Jurkat, Clone E6-1 (cell line): ENCODE measurements at regions not wholly inside any gene's neighbourhood (a gene's known extent, or its start where the extent isn't known, plus 50 kb on each side); places are given as distances from the start of the nearest gene placed in this dataset.

Experiments
- DNase-seq: peaks from one replicate; pipeline ENCODE4 v3.0.0-alpha.2; 2011; ENCODE audit warnings: low read depth, low spot score
- H3K4me3 ChIP-seq: 2 replicates; pipeline ENCODE4 v1.5.1; 2011; ENCODE audit warnings: mild to moderate bottlenecking, low read length, control low read depth, moderate library complexity

- no peak for DNase-seq
- no peak overlapping the region for H3K4me3 ChIP-seq
Measured at GRCh38 chr13:40315416-40316064, 350.9 kb downstream of the FOXO1 start.

DNA sequence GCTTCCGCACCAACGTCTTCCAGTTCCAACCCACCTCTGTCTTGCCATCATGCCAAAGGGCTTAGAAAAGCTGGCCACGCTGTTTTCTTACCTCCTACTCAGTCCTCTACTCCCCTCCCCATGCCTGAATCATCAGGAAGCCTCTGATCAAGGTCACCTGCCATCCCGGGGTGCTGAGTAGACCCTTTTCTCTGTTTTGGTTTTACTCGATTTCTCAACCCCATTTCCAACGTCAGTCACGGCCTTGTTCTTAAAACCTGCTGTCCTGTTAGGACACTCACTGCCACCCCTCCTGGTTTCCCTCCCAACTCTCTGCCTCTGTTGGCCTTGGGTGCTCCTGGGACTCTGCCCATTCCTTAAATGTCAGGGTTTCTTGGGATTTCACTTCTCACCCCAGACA, 350.1 kb downstream of the FOXO1 start:
- no peak overlapping the region for H3K4me3 ChIP-seq
- no peak for DNase-seq

- peak; percentile 14 for DNase-seq
- H3K4me3 ChIP-seq = no peak overlapping the region
Measured at GRCh38 chr13:40317980-40318327, 348.5 kb downstream of the FOXO1 start.

DNA sequence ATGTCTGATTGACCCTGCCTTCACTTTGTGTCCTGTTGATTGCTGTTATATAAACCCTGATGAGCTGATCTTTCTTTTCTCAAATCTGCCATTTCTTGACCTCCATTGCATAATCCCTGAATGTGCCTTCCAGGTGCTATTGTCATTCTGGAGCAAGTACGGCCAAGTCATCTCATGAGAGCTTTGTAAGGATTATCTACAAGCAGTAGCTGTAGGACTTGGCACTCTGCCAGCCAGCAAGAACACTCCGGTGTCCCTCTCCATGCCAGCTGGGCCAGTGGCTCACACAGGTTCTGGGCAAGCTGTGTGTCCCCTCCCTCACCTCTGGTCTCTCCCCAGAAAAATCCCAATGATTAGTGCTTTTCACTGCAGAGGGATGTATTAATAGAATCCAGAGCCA, 348.1 kb downstream of the FOXO1 start:
- no peak for DNase-seq
- no peak overlapping the region for H3K4me3 ChIP-seq

DNA sequence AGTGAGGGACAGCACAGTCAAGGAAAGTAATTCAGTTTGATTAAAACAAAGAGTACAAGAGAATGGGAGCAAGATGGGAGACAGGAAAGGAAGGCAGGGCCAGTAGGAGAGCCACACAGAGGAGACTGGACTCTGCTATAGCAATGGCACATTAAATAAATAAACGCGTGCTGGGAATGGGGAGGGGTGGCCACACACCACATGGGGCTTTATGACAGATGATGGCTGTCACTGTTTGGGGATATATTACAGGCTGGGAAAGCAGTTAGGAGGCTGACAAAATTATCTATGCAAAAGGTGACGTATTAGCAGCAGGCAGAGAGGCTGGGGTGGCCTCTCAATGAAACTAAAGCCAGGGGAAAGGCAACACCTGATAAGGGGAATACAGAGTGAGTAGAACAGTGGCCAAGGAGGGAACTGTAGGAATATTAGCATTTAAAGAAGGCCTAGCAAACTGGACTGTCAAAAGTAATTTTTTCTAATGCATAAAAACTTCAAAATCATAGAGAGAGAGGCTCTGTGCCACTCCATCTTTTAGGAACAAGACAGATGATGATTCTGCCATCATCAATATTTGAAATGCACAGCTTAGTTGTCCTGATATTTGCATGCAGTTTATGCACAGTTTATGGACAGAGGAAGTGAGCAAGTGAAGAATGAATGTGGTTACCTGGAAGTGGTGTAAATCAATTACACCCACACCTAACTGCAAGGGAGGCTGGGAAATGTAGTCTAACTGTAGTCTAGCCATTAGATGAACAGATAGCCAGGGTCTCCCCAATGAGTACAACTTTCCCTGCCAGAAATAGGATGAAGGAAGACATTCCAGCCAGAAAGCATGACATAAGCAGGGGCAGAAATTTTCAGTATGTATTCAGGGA, 346.5 kb downstream of the FOXO1 start:
- no peak for DNase-seq
- no peak overlapping the region for H3K4me3 ChIP-seq

- H3K4me3 ChIP-seq = no peak overlapping the region
- DNase-seq = no peak
Measured at GRCh38 chr13:40328091-40328490, 338.4 kb downstream of the FOXO1 start.

- H3K4me3 ChIP-seq = no peak overlapping the region
- no peak for DNase-seq
Measured at GRCh38 chr13:40329781-40330485, 336.5 kb downstream of the FOXO1 start.

- DNase-seq = no peak
- H3K4me3 ChIP-seq = no peak overlapping the region
Measured at GRCh38 chr13:40330950-40331349, 335.5 kb downstream of the FOXO1 start.

GRCh38 chr13:40331802-40332201, 334.6 kb downstream of the FOXO1 start:
- H3K4me3 ChIP-seq = no peak overlapping the region
- DNase-seq = no peak

DNA sequence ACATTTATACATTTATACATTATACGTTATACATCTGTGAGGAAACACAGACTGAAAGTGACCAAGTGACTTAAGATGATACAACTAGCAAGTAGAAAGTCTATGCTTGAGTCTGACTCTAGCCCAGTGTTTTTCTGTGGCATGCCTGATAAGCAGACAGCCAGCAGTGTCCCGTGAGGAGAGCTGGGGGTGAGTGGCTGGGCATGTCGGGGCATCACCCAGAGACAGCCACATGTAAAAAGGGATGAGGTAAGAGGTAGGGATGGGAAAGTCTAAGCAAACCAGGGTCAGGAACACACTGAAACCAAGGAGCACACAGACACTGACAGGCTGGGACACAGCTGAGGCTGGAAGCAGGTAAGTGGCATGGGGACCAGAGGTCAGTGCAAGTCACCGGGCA, 333.2 kb downstream of the FOXO1 start:
- DNase-seq = no peak
- no peak overlapping the region for H3K4me3 ChIP-seq

- H3K4me3 ChIP-seq = no peak overlapping the region
- DNase-seq = no peak
Measured at GRCh38 chr13:40334031-40334430, 332.4 kb downstream of the FOXO1 start.

- no peak overlapping the region for H3K4me3 ChIP-seq
- DNase-seq = no peak
Measured at GRCh38 chr13:40334616-40335015, 331.8 kb downstream of the FOXO1 start.

GRCh38 chr13:40336228-40337221, 329.9 kb downstream of the FOXO1 start:
- H3K4me3 ChIP-seq = no peak overlapping the region
- no peak for DNase-seq

DNA sequence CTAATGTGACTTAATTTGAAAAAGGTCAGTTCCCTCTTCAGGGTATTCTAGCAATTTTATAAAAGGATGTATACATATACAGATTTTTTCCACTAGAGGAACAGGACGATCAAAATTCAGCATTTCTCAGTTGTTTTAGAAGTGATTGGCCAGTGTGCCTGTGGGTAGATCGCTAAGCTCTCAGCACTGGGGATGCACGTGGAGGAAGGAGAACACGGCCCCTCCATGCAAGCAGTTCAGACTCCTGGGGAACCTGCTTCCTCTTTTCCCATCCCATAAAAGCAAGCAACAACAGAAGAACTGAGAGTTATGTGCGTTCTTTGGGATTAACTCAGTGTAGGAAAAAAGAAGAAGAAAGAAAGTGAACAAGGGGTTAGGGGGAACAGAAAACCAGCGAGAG, 328.8 kb downstream of the FOXO1 start:
- DNase-seq = no peak
- H3K4me3 ChIP-seq = no peak overlapping the region

GRCh38 chr13:40338217-40338616, 328.2 kb downstream of the FOXO1 start:
- no peak for DNase-seq
- H3K4me3 ChIP-seq = no peak overlapping the region

GRCh38 chr13:40340368-40341095, 325.9 kb downstream of the FOXO1 start:
- no peak for DNase-seq
- H3K4me3 ChIP-seq = no peak overlapping the region

GRCh38 chr13:40341096-40341471, 325.4 kb downstream of the FOXO1 start:
- DNase-seq = no peak
- no peak overlapping the region for H3K4me3 ChIP-seq

DNA sequence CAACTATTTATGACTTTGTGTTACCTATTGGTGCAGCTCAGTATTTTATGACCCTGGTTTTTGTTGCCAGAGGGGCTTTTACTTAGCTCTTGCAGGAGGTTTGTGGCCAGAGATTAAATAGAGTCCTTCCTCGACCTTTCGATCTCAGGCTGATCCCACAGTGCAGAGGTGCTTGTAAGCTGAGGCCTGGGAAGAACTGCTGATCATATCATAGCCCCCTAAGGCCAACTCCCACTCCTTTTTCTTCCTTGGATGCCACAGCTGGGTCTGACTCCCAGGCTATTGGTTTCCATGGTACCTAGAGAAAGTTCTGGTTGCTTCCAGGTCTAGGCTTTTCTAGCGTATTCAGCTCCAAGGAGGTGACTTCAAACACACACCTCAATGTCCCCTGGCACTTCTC, 324.9 kb downstream of the FOXO1 start:
- no peak overlapping the region for H3K4me3 ChIP-seq
- no peak for DNase-seq

GRCh38 chr13:40342461-40342860, 324.0 kb downstream of the FOXO1 start:
- no peak overlapping the region for H3K4me3 ChIP-seq
- no peak for DNase-seq
